ENCODE measurements at regions not wholly inside any gene's neighbourhood (a gene's known extent, or its start where the extent isn't known, plus 50 kb on each side); places are given as distances from the start of the nearest gene placed in this dataset.

- no peak for DNase-seq (ENCODE audit: low spot score)
- H3K27me3 ChIP-seq: no peaks in the 10 kb centered on the region
- H3K27ac ChIP-seq: no peak overlapping the region
- H3K4me3 ChIP-seq: no peak overlapping the region
- no peaks in the 10 kb centered on the region for H3K36me3 ChIP-seq
- H3K9me3 ChIP-seq: no peaks in the 10 kb centered on the region
- H3K4me1 ChIP-seq: peaks cover 0 to 7% of the 10 kb centered on the region in 2 donors
- no peak for TF ChIP-seq CTCF (IDR thresholded peaks at IDR 0.05)
These were observed 258.9 kb upstream of the PROX1 start for GRCh38 chr1:213728593-213729536.

GRCh38 chr1:213733705-213734104 lies 254.1 kb upstream of the PROX1 start:
- Histone ChIP-seq H3K4me1 (no peaks in the 10 kb centered on the region), H3K9me3 (no peaks in the 10 kb centered on the region), H3K4me3 (no peak overlapping the region), H3K27me3 (no peaks in the 10 kb centered on the region), H3K27ac (no peak overlapping the region), H3K36me3 (no peaks in the 10 kb centered on the region)
- TF ChIP-seq CTCF (IDR thresholded peaks at IDR 0.05): no peak
- DNase-seq (ENCODE audit: low spot score): no peak

- no peak for DNase-seq (ENCODE audit: low spot score)
- Histone ChIP-seq H3K27me3 (no peaks in the 10 kb centered on the region), H3K4me1 (no peaks in the 10 kb centered on the region), H3K9me3 (no peaks in the 10 kb centered on the region), H3K4me3 (no peak overlapping the region), H3K27ac (no peak overlapping the region), H3K36me3 (no peaks in the 10 kb centered on the region)
- no peak for TF ChIP-seq CTCF (IDR thresholded peaks at IDR 0.05)
These were observed 250.3 kb upstream of the PROX1 start for GRCh38 chr1:213737398-213738035.

- no peak for DNase-seq (ENCODE audit: low spot score)
- no peak overlapping the region for H3K27ac ChIP-seq
- no peaks in the 10 kb centered on the region for H3K27me3 ChIP-seq
- no peaks in the 10 kb centered on the region for H3K9me3 ChIP-seq
- TF ChIP-seq CTCF (IDR thresholded peaks at IDR 0.05): no peak
- H3K4me1 ChIP-seq: no peaks in the 10 kb centered on the region
- H3K4me3 ChIP-seq: no peak overlapping the region
- H3K36me3 ChIP-seq: no peaks in the 10 kb centered on the region
These were observed 249.1 kb upstream of the PROX1 start for GRCh38 chr1:213738658-213739057.

GRCh38 chr1:213742992-213743391 lies 244.8 kb upstream of the PROX1 start:
- DNase-seq (ENCODE audit: low spot score): no peak
- H3K9me3 ChIP-seq: no peaks in the 10 kb centered on the region
- no peak overlapping the region for H3K27ac ChIP-seq
- no peaks in the 10 kb centered on the region for H3K4me1 ChIP-seq
- H3K4me3 ChIP-seq: no peak overlapping the region
- no peaks in the 10 kb centered on the region for H3K36me3 ChIP-seq
- no peaks in the 10 kb centered on the region for H3K27me3 ChIP-seq
- no peak for TF ChIP-seq CTCF (IDR thresholded peaks at IDR 0.05)
